Activated CD4-positive, CD25-positive, alpha-beta regulatory T cell treated with anti-CD3 and anti-CD28 coated beads, Interleukin-2, amount 50 U/mL, for 72 hours (primary cell): ENCODE measurements at regions not wholly inside any gene's neighbourhood (a gene's known extent, or its start where the extent isn't known, plus 50 kb on each side); places are given as distances from the start of the nearest gene placed in this dataset.

ENCODE experiments used
- DNase-seq: peaks from one replicate; pipeline ENCODE4 v3.0.0; 2021

- DNase-seq = peak; percentile 11
These were observed 102.8 kb upstream of the RET start for GRCh38 chr10:42973870-42974692.

- DNase-seq = peak; percentile 7
These were observed 102.2 kb upstream of the RET start for GRCh38 chr10:42974693-42975002.

- DNase-seq = peak; percentile 18
These were observed 101.8 kb upstream of the RET start for GRCh38 chr10:42975005-42975493.

GRCh38 chr10:42975558-42976340, 101.1 kb upstream of the RET start:
- DNase-seq = peak; percentile 11

GRCh38 chr10:42976351-42977031, 100.4 kb upstream of the RET start:
- DNase-seq = peak; percentile 23

- no peak for DNase-seq
These were observed 99.8 kb upstream of the RET start for GRCh38 chr10:42977032-42977416.

GRCh38 chr10:42979181-42979580, 97.7 kb upstream of the RET start:
- peak; percentile 11 for DNase-seq

- DNase-seq = no peak
These were observed 97.0 kb upstream of the RET start for GRCh38 chr10:42979721-42980467.

- DNase-seq = no peak
These were observed 96.1 kb upstream of the RET start for GRCh38 chr10:42980553-42981357.

- DNase-seq = no peak
These were observed 95.3 kb upstream of the RET start for GRCh38 chr10:42981358-42982236.

GRCh38 chr10:42982891-42983506, 93.9 kb upstream of the RET start:
- DNase-seq = no peak

GRCh38 chr10:42983591-42983990, 93.3 kb upstream of the RET start:
- DNase-seq = no peak

- peak; percentile 13 for DNase-seq
These were observed 92.7 kb upstream of the RET start for GRCh38 chr10:42984035-42984610.

- no peak for DNase-seq
These were observed 92.0 kb upstream of the RET start for GRCh38 chr10:42984761-42985325.

- DNase-seq = no peak
These were observed 91.2 kb upstream of the RET start for GRCh38 chr10:42985436-42986316.

- DNase-seq = no peak
These were observed 90.2 kb upstream of the RET start for GRCh38 chr10:42986633-42987032.

- DNase-seq = no peak
These were observed 89.7 kb upstream of the RET start for GRCh38 chr10:42987121-42987541.

- DNase-seq = no peak
These were observed 89.3 kb upstream of the RET start for GRCh38 chr10:42987575-42987974.

- DNase-seq = no peak
These were observed 88.8 kb upstream of the RET start for GRCh38 chr10:42988069-42988468.
